ENCODE measurements at regions not wholly inside any gene's neighbourhood (a gene's known extent, or its start where the extent isn't known, plus 50 kb on each side); places are given as distances from the start of the nearest gene placed in this dataset.
"Not testable (repeated sequence)": the region's sequence is repeated elsewhere in the genome, so short reads cannot be mapped to it uniquely, and the experiment has no call there.

DNA sequence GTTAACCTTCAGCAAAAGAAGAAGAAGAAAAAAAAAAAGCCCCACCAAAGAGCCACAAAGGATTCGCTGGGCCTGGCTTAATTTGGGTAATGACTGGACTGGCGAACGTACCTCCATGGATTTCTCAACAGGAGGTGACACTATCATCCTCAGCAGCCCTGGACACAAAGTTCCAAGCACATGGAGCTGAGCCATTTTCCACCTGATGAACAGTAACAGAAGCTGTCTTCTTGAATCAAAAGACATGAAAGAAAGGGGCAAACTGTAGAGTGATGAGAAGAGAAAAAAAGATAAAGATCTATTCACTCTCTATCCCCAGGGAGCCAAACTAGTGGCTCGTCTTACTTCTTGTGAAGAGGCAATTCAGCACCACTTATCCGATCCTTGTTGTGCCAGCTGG lies 150.2 kb upstream of the TRPM3 start:
- no peak for DNase-seq (ENCODE audit: low read depth)

DNA sequence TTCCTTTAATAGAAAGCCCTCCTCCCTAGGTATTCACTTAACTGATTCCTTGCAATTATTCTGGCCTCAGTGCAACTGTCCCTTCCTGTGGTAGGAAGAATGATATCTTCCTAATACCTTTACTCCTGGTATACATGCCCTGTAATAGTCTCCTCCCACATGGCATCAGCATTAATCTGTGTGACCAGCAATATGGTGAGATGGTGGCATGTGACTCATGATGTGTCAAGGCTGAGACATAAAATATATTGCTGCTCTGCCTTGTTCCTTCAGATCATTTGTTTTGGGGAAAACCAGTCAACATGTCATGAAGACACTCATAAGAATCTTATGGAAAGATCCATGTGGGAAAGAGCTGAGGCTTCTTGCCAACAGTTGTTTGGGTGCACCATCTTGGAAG lies 149.1 kb upstream of the TRPM3 start:
- no peak for DNase-seq (ENCODE audit: low read depth)

DNA sequence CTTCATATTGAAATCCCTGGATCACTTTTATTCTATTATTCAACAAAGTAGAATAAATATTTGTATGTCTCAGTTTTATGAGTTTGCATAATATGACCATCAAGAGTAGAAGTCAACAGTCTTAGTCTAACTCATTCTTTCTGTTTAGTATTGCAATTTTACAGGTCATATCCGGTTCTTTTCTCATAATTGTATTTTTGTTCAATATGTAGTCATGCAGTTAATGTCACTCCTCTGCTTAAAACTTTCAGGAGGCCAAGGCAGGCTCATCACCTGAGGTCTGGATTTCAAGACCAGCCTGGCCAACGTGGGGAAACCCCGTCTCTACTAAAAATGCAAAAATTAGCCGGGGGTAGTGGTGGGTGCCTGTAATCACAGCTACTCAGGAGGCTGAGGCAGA lies 148.4 kb upstream of the TRPM3 start:
- no peak for DNase-seq (ENCODE audit: low read depth)

DNA sequence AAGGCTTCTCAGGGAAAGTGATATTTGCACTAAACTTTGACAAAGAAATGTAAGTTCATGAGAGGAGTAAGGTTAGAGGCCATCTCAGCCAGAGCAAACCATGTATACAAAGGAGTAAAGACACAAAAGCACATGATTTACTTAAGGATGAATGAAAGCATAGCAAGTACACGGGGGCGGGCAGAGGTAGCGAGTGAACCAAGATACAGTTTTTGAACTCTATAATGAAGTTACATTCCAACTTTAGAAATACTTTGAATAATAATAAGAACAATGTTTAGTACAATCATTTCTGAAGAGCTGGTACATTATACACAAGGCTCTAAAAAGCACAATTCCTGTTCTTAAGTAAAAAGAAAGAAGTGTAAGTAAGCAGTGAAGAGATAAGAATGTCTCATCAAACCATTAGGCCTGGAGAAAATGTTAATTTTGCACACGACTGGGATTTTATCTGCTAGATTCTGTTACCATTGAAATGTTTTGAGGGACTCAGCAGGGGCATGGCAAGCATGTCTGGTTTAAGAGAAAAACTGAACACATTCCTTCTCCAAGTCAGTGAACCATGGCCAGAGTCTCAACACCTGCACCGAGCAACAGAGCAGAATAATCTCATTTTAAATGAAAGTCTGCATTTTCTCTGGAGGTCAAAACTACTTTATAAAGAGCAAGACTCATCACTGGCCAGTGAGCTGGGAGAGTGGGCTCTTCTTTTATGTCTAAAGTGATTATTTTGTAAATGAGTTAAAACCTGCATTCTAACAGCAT lies 147.6 kb upstream of the TRPM3 start:
- no peak for DNase-seq (ENCODE audit: low read depth)

DNA sequence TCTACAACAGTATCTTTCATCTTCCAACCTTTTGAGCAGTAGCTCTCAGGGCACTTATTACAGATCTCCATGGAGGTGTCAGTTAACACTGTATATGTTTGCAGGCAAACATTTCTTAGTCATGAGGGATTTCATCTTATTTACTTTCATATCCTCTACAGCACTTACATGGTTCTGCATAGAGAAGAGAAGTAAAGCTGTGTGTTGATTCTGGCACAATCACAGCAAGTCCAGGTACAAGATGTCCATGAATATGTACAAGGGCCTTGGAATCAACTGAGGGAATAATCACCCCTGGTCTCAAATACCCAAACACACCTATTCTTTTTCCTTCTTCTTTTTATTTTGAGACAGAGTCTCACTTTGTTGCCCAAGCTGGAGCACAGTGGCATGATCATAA lies 142.0 kb upstream of the TRPM3 start:
- DNase-seq (ENCODE audit: low read depth) = no peak

DNA sequence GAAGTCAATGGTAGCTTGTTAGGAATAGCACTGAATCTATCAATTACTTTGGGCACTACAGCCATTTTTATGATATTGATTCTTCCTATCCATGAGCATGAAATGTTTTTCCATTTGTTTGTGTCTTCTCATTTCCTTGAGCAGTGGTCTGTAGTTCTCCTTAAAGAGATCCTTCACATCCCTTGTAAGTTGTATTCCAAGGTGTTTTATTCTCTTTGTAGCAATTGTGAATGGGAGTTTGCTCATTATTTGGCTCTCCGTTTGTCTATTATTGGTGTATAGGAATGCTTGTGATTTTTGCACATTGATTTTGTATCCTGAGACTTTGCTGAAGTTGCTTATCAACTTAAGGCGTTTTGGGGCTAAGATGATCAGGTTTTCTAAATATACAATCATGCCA lies 139.0 kb upstream of the TRPM3 start:
- not testable (repeated sequence) for DNase-seq (ENCODE audit: low read depth)

DNA sequence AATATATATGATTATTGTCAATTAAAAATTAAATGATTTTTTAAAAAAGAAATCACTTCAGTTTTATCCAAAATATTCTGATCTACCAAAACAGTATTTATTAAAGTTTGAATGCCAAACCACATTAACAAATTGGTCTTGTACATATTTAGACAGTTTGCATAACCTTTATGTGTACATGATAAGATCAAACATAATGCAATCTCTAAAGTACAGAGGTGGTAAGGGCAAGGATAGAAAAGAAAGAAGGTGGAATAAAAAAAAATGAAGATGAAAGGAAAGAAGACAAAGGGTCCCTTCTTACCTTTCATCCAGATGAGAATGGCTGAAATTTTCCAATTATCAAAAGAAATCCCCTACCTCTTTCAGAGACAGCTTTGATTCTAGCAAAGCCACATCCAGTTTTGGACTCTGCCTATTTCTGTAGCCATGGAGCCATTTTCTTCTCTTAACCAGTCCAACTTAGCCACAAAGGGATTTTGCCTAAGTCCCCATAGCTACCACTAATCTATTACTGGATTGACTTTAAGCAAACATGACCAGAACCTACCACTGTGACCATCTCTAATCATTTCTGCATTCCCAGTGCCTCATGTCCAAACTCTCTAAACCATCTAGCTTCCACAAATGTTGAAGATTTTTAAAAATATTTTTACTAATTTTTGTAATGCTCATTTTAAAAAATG lies 133.3 kb upstream of the TRPM3 start:
- DNase-seq (ENCODE audit: low read depth) = no peak

DNA sequence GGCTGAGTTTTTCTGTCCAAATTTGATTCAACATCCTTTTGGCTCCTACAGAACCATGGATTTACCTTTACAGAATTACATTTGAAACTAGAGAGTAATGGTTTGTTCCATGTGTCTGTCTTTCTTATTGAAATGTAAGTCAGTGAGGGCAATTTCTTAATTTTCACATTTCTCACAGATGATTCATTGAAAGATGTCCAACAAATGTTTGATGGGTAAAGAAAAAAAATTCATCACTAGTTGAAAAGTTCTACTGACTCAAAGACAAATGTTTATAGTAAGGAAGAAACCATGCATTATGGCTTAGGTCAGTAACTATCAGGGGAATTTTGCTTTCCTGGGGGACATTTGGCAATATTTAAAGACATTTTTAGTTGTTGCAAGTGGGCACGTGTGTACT lies 131.6 kb upstream of the TRPM3 start:
- DNase-seq (ENCODE audit: low read depth) = peak; percentile 7

DNA sequence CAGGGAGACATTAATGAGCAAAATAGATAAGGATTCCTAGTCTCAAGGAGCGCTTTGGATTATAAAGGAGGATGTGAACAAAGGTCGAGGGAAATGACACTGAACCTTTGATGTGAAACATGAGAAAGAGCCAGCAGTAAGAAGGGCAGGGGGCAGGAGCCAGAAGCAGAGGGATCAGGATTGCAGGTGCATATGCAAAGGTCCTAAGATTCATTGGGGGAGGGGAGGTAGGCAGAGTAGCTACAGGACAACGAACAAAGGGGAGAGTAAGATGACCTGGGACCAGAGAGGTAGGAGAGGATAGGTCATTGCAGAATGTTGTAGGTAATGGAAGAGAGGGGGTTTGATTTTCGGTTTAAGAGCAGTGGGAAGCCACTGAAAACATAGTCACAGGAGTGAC lies 129.2 kb upstream of the TRPM3 start:
- DNase-seq (ENCODE audit: low read depth) = no peak

DNA sequence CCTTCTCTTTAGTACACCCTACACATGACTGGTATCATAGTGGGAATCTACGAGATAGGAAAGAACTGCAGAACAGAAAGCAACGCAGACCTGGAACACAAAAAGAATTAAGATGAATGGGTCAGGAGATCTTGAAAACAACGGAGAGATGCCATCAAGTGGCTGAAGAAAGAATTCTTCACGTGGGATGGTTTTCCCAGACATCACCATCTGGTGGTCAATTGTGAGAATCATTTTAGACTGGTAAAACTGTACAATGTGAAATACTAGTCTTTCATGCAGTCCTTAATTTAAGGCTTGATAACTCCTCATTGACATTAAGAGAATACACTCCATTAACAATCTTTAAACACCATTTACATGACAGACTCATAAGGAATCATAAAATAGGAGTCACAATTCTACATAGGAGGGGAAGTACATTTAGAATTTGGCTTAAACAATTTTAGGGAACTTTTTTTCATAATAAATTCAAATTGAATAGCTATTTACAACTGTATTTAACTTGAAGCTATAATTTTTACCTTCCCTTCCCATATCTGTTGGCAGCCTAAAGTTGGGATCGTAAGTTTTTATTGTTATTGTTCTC lies 128.4 kb upstream of the TRPM3 start:
- DNase-seq (ENCODE audit: low read depth) = peak; percentile 71

DNA sequence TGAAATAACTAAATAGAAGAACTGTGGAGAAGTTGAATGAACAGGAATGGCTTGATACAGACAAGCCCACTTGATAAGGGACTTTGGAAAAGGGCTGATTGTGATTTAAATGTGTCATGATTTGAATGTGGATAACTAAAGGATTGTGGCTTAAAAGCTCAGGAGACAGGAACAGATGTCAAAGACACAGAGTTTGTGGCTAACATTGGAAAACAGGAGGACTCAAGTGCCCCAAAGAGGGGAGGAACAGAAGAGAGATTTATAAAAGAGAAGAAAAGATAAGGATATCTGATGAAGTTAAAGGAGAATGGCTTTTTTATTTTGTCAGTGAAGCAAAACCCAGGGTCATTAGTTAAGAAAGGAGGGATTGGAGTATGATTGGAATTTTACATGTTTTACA lies 124.2 kb upstream of the TRPM3 start:
- DNase-seq (ENCODE audit: low read depth) = no peak

DNA sequence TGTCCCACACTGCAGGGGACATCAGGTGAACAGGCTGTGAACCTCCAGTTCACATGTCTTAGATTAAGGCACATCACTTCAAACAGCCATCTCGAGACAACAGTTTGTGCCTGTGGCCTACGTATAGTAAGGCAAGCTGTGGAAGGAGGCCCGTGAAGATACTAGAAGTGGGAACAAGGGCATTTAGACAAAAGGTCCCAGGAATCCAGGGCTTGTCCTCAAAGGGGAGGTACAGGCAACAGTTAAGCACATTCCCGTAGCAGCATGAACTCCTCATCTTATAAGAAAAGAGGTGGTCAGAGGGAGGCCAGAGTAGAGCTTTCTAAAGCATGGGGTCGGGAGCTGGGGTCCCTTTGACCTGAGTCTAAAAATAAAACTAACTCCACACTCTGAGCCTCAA lies 122.5 kb upstream of the TRPM3 start:
- no peak for DNase-seq (ENCODE audit: low read depth)

DNA sequence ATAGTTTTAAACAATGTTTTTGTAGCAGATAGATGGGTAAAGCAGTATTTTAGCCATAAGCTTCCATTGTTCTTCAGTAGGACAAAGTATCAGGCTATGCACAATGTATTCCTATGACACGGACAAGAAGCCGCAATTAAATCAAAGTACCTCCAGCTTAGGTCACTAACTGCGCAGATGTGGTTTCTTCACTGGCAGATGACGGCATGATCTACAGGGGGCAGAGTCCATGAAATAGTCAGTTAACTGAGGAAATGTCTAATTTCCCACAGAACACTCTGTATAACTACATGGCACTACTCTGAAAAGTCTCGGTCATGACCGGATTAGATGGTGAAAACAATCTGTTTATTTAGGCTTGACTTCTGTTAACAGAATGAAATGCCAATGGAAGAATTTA lies 120.7 kb upstream of the TRPM3 start:
- DNase-seq (ENCODE audit: low read depth) = no peak

DNA sequence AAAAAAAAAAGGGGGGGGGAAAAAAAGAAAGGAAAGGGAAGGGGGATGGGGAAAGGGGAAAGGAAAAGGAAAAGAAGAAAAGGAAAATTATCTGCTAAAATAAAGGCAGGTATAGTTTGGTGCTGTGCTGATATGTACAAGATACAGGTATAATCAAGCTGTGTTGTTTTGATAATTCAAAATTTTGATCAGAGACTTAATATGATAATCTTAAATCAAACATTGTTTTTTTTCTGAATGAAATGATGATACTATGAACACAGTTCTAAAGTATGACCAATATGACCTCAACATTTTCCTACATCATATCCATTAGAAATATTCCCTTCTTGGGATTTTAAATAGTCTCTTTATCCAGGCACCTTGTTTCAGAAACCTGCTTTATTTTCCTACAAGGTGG lies 115.6 kb upstream of the TRPM3 start:
- no peak for DNase-seq (ENCODE audit: low read depth)

DNA sequence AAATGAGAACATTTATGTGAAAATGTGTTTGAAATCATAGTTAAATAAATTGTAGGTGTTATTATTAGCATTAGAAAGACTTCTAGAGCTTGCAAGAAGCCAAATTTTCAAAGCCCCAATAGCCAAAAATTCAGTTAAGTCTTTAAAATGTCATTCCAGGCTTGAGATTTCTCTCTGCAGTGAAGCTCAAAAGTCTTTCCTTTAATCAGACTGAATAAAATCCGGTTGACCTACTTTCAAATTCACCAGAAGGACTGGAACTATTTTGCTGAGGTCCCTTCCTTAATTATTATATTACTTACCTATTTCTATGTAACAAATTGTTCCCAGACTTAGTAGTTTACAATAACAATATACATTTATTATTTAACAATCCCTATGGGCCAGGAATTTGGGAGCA lies 112.2 kb upstream of the TRPM3 start:
- no peak for DNase-seq (ENCODE audit: low read depth)

DNA sequence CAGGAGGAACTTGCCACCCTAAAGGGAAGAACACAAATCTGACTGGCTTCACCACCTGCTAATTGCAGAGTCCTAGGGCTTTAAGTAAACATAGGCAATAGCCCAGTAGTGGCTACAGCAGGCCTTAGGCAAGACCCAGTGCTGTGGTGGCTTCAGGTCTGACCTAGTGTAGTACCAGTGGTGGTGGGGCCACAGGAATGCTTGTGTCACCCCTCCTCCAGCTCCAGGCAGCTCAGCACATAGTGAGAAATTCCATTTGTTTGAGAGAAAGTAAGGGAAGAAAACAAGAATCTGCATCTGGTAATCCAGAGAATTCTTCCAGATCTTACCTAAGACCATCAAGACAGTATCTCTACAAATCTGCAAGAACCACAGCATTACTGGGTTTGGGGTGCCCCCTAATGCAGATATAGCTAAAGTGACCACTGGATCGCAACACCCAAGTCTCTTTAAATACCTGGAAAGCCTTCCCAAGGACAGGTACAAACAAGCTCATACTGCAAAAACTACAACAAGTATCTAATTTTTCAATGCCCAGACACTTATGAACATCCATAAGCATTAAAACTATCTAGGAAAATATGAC lies 102.6 kb upstream of the TRPM3 start:
- no peak for DNase-seq (ENCODE audit: low read depth)

DNA sequence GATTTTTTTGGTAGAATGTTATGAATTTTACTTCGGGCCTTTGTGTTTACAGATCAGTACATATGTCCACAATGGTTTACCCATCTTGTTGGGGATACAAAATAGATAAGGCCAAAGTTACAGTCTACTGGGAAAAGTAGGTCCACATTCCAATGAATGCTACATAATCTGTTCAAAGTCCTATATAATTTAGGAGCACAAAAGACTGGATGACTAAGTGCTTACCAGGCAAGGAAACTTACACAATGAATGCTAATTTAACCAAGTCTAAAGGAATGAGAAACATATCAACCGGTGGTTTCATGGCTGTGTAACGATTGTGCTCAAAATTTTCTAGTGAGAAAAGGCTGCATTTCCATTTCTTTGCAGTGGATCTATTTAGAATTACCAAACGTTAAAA lies 97.4 kb upstream of the TRPM3 start:
- DNase-seq (ENCODE audit: low read depth) = no peak

DNA sequence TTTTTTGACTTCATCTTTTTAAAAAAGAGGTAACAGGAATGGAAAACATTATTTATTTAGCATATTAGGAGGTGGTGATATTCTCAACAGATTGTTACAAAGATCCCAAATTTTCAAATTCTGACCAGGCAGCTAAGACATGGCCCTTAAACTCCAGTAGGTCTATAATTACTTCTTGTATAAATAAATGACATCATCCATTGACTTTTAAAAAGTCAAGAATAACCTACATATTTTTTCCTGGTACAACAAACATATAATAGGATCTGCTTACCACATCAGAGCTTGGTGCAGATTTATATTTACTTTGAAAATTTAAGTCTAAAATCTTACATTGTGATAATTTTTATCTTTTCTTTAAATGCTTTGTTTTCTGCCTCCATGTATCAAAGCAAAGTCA lies 92.2 kb upstream of the TRPM3 start:
- peak; percentile 1 for DNase-seq (ENCODE audit: low read depth)

DNA sequence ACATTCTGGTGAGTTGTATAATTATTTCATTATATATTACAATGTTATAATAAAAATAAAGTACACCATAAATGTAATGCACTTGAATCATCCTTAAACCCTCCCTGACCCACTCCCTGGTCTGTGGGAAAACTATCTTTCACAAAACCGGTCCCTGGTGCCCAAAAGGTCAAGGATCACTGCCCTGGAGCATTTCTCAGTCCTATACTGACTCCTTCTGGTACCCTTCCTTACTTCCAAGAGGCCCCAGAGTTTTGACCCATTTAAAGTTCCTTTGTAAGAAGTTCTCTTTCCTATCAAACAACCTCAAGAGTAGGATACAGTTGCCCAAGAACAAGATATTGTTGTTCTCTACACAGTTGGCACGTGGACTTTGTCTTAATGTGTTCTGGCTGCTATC lies 88.9 kb upstream of the TRPM3 start:
- no peak for DNase-seq (ENCODE audit: low read depth)

DNA sequence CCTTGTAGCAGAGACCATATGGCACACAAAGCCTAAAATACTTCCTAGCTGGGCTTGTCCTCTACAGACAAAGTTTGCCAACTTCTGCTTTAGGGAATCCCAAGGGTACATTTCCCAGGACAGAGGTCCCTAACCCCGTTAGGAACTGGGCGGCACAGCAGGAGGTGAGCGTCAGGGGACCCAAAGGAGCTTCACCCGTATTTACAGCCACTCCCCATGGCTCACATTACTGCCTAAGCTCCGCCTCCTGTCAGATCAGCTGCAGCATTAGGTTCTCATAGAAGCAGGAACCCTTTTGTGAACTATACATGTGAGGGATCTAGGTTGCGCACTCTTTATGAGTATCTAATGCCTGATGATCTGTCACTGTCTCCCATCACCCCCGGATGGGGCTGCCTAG lies 88.5 kb upstream of the TRPM3 start:
- DNase-seq (ENCODE audit: low read depth) = no peak

DNA sequence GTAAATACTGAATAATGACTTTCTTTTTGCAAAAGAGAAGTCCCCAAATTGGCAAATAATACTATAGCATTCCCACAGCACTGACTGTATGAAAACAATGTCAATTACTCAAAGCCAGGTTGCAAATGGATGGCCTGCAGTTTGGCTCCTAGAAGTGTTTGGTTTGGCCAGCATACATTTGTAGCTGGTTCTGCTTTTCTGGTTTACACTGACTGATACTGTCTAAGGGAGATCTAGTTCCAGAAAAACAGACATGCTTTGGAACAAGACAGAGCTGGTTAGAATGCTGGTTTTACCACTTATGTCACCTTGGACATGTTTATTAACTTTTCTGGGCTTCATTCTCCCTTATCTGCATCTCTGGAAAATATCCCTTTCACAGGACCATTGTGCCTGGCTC lies 81.5 kb upstream of the TRPM3 start:
- no peak for DNase-seq (ENCODE audit: low read depth)

DNA sequence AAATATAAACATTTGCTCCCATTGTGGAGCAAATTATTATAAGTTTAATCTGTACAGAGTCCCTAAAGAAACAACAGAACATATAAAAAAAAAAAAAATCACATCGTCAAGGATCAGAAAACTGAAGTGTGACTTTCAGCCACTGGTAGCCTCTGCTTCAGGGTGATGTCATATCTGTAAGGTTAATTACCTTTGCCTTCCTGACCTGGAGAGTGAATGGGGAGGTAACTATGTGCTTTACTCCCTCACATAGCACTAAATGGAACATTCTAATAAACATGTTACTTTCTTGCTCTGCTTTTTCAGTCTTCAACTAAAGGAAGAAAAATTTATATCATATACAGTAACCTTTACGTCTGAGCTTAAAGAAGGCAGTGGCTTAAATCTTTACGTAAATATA lies 70.3 kb upstream of the TRPM3 start:
- no peak for DNase-seq (ENCODE audit: low read depth)

DNA sequence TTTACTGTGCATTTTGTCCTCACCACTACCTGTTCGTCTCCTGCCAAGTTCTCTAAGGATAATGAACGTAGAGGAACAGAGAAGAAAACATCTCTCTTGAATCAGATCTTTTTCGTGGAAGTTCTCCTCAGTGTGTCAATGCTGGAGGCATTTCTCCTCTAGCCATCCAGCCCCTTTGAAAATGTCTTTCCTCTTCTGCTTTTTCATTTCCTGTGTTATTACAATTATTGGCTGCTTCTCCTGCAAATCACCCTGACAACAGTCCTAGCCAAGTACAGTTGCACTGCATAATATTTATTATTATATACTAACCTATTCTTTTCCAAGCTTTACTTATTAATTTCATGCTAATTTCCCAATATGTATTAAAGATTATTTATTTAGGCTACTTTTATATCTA lies 61.8 kb upstream of the TRPM3 start:
- DNase-seq (ENCODE audit: low read depth) = no peak

Data from iris pigment epithelial cell (primary cell).